Body of pancreas (tissue), 4 donors: ENCODE measurements at regions not wholly inside any gene's neighbourhood (a gene's known extent, or its start where the extent isn't known, plus 50 kb on each side); places are given as distances from the start of the nearest gene placed in this dataset.
"Not testable (repeated sequence)": the region's sequence is repeated elsewhere in the genome, so short reads cannot be mapped to it uniquely, and the experiment has no call there.

Experiments
- ATAC-seq: fragments of 150-250 bp; one replicate; pipeline ENCODE4 v1.9.1; 2016
- DNase-seq, 4 donors: peaks; one replicate each; pipeline ENCODE4 v3.0.0-alpha.2; 2019
- H3K27ac ChIP-seq, 4 donors: fragments of 200-600 bp; sonication (generic); 1 replicate in 3 of 4; 2 replicates in 1 of 4; pipeline versions ENCODE4 v1.5.1 to v1.6.1; 2016 to 2019; ENCODE audit warnings: mild to moderate bottlenecking in 1 of 4, mixed read lengths in 1 of 4, moderate library complexity in 1 of 4
- H3K27me3 ChIP-seq, 2 donors: fragments of 200-600 bp; sonication (generic); one replicate each; pipeline ENCODE4 v1.6.0; 2016; ENCODE audit warnings: mild to moderate bottlenecking in 1 of 2
- H3K36me3 ChIP-seq, 2 donors: fragments of 200-600 bp; sonication (generic); replicated peaks in 1 of 2; 2 replicates each; pipeline ENCODE4 v1.5.1; 2016; ENCODE audit warnings: low read depth in 2 of 2; ENCODE audit not compliant: insufficient read depth in 1 of 2
- H3K4me1 ChIP-seq: fragments of 200-600 bp; sonication (generic); one replicate; pipeline ENCODE4 v1.6.0; 2016
- H3K4me3 ChIP-seq, 2 donors: fragments of 200-600 bp; sonication (generic); 1 replicate in 1 of 2; 2 replicates in 1 of 2; pipeline ENCODE4 v1.5.1; 2016 to 2019
- H3K9me3 ChIP-seq, 3 donors: fragments of 200-600 bp; sonication (generic); 1 replicate in 2 of 3; 2 replicates in 1 of 3; pipeline ENCODE4 v1.5.1; 2016
- POLR2A ChIP-seq, 3 donors: fragments of 450-650 bp; IDR thresholded peaks; one replicate each; pipeline ENCODE4 v1.6.1; 2016; ENCODE audit warnings: antibody characterized with exemption in 3 of 3, mild to moderate bottlenecking in 2 of 3
- WGBS, 2 donors: methylation state at CpG; one replicate each; pipeline ENCODE4 v1.1.5; 2017; 5-methylcytosine and 5-hydroxymethylcytosine counted together
- intact Hi-C: fragments of 100-400 bp; cut with DNase I; formaldehyde crosslinking; loops from one replicate; pipeline ENCODE4 v1.15.1; 2023
- TF ChIP-seq, protein P1 (sequence below), 7 experiments: fragments of 450-650 bp in 4 of 7; fragments of 200-600 bp in 3 of 7; sonication (generic) in 3 of 7; IDR thresholded peaks; one replicate each; pipeline ENCODE4 v1.5.1; 2016 to 2019; ENCODE audit warnings: antibody characterized with exemption in 7 of 7

DNA sequence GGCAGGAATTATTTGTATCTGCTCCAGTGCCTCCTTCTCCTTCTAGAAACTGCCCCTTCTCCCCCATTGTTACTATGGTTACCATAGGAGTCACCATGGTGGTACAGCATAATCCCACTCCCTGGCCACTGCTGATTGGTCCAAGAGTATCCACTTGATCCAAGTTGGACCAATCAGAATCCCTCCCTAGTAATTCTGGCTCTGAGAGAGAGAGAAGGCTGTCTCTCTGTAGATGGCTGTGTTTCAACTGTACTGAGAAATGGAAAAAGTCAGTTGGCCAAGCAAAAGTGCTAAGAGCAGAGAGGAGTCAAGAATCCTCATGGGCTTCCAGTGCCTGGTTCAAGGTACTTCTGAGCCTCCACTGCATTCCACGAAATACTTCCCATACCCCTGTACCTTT, 120.6 kb upstream of the SPATA12 start:
- Histone ChIP-seq H3K4me3 (no peak overlapping the region), H3K9me3 (no peaks in the 10 kb centered on the region), H3K27ac (no peak overlapping the region), H3K36me3 (no peaks in the 10 kb centered on the region), H3K27me3 (no peaks in the 10 kb centered on the region), H3K4me1 (no peaks in the 10 kb centered on the region)
- TF ChIP-seq, protein P1, sequence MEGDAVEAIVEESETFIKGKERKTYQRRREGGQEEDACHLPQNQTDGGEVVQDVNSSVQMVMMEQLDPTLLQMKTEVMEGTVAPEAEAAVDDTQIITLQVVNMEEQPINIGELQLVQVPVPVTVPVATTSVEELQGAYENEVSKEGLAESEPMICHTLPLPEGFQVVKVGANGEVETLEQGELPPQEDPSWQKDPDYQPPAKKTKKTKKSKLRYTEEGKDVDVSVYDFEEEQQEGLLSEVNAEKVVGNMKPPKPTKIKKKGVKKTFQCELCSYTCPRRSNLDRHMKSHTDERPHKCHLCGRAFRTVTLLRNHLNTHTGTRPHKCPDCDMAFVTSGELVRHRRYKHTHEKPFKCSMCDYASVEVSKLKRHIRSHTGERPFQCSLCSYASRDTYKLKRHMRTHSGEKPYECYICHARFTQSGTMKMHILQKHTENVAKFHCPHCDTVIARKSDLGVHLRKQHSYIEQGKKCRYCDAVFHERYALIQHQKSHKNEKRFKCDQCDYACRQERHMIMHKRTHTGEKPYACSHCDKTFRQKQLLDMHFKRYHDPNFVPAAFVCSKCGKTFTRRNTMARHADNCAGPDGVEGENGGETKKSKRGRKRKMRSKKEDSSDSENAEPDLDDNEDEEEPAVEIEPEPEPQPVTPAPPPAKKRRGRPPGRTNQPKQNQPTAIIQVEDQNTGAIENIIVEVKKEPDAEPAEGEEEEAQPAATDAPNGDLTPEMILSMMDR (IDR thresholded peaks at IDR 0.05) = no peak
- no peak for TF ChIP-seq POLR2A (IDR thresholded peaks at IDR 0.05)
- 80 to 84% methylated on average over 1 of the region's 1 CpG for WGBS, 2 donors
- DNase-seq (no peak), ATAC-seq (no peak)
- intact Hi-C loops = no loop called here

DNA sequence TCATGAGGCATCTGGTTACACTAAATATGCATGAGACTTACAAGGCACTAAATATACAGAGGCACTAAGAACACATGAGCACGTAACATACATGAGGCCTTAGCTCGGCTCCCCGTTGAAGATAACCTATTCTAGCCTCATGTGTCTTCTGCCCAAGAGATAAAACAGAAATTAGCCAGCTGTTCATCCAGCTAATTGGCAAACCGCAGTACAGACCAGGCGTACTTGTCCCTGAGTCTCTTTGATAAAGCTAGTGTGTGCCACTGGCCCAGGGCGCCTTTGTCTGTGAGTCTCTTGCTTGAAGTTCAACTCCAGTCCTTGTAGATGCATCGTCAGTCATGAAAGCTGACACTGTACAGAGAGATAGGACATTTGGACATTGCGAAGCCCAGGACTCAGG, 121.9 kb upstream of the SPATA12 start:
- intact Hi-C loops = no loop called here
- DNase-seq = no peak
- Histone ChIP-seq H3K27me3 (no peaks in the 10 kb centered on the region), H3K4me1 (no peaks in the 10 kb centered on the region), H3K36me3 (no peaks in the 10 kb centered on the region), H3K4me3 (no peak overlapping the region), H3K9me3 (no peaks in the 10 kb centered on the region), H3K27ac (no peak overlapping the region)
- ATAC-seq = no peak
- WGBS, 2 donors = 87 to 89% methylated on average over 8 of the region's 8 CpGs
- TF ChIP-seq POLR2A (IDR thresholded peaks at IDR 0.05) = no peak
- TF ChIP-seq, protein P1 (IDR thresholded peaks at IDR 0.05) = no peak

DNA sequence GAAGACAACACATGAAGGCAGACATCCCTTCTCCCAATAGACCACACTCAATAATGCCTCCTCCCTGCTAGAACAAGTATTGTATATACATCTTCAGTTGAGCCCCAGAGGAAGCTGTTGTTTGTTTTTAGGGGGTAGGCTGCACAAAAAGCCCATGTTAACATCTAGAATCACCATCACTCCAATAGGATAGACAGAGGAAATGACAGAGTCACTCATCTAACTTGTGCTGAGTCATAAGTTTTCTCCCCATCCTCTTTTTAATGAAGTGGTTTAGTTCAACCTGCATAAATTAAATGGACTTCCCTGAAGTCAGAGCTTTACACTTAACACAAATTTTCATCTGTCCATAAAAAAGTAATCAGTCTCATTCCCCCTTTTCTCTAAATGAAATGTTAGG, 122.9 kb upstream of the SPATA12 start:
- TF ChIP-seq POLR2A (IDR thresholded peaks at IDR 0.05) = no peak
- no peak overlapping the region for H3K4me3 ChIP-seq
- ATAC-seq (no peak), DNase-seq (no peak)
- H3K27ac ChIP-seq = no peak overlapping the region
- H3K4me1 ChIP-seq = no peaks in the 10 kb centered on the region
- intact Hi-C loops = no loop called here
- no peaks in the 10 kb centered on the region for H3K27me3 ChIP-seq
- H3K36me3 ChIP-seq = no peaks in the 10 kb centered on the region
- H3K9me3 ChIP-seq = no peaks in the 10 kb centered on the region

DNA sequence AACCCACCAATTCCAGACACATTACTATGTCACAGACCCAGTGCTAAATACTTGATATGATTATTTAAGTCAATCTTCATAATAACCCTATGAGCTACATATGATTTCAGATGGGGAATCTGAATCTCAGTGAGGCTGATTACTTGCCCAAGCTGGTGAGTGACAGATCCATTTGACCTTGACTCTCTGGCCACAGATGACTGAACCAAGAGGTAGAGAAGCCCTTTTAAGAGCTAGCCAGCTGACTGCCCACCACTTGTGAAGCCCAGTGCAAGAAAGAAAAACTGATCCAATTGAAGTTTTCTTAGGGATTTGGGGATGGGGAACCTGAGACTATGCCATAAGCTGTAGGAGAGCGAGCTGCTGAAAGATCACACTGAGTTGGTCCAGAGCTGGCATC, 124.7 kb upstream of the SPATA12 start:
- no peak for ATAC-seq
- 100% methylated on average over 1 of the region's 1 CpG for WGBS, 2 donors
- H3K4me1 ChIP-seq = no peaks in the 10 kb centered on the region
- intact Hi-C loops = no loop called here
- H3K9me3 ChIP-seq = no peaks in the 10 kb centered on the region
- no peak overlapping the region for H3K27ac ChIP-seq
- no peak overlapping the region for H3K4me3 ChIP-seq
- no peak for DNase-seq
- no peaks in the 10 kb centered on the region for H3K27me3 ChIP-seq
- no peaks in the 10 kb centered on the region for H3K36me3 ChIP-seq
- no peak for TF ChIP-seq POLR2A (IDR thresholded peaks at IDR 0.05)
- TF ChIP-seq, protein P1 (IDR thresholded peaks at IDR 0.05) = no peak

DNA sequence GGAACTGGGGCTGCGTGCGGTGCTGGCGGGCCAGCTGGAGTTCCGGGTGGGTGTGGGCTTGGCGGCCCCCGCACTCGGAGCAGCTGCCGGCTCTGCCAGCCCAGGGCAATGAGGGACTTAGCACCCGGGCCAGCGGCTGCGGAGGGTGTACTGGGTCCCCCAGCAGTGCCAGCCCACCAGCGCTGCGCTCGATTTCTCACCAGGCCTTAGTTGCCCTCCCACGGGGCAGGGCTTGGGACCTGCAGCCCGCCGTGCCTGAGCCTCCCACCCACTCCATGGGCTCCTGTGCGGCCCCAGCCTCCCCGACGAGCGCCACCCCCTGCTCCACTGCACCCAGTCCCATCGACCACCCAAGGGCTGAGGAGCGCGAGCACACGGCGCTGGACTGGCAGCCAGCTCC, 126.0 kb upstream of the SPATA12 start:
- not testable (repeated sequence) for H3K27me3 ChIP-seq, DNase-seq
- 88 to 92% methylated on average over 17 to 18 of the region's 26 CpGs for WGBS, 2 donors

GRCh38 chr3:56933803-56934202, 126.7 kb upstream of the SPATA12 start:
- ATAC-seq (no peak), DNase-seq (no peak)
- WGBS, 2 donors = 90 to 94% methylated on average over 1 of the region's 1 CpG
- Histone ChIP-seq H3K4me3 (no peak overlapping the region), H3K27me3 (no peaks in the 10 kb centered on the region), H3K9me3 (no peaks in the 10 kb centered on the region), H3K4me1 (no peaks in the 10 kb centered on the region), H3K36me3 (no peaks in the 10 kb centered on the region), H3K27ac (no peak overlapping the region)
- TF ChIP-seq, protein P1 (IDR thresholded peaks at IDR 0.05) = no peak
- TF ChIP-seq POLR2A (IDR thresholded peaks at IDR 0.05) = no peak
- intact Hi-C loops = no loop called here

More for the DNA sequence above, 126.0 kb upstream of the SPATA12 start:
- H3K27ac ChIP-seq, H3K4me3 ChIP-seq, ATAC-seq, H3K36me3 ChIP-seq, H3K4me1 ChIP-seq, H3K9me3 ChIP-seq, intact Hi-C loops: not testable (repeated sequence)
